KMS-11 (cell line): ENCODE measurements at regions not wholly inside any gene's neighbourhood (a gene's known extent, or its start where the extent isn't known, plus 50 kb on each side); places are given as distances from the start of the nearest gene placed in this dataset.

ENCODE experiments used
- H2AFZ ChIP-seq: fragments of 200-600 bp; sonication (generic); 2 replicates; pipeline ENCODE4 v1.6.1; 2016; ENCODE audit warnings: antibody characterized with exemption, mixed run types, low read depth
- H3K27ac ChIP-seq: fragments of 200-600 bp; sonication (generic); 2 replicates; pipeline ENCODE4 v1.6.1; 2016; ENCODE audit warnings: mild to moderate bottlenecking, mixed run types
- H3K27me3 ChIP-seq: fragments of 200-600 bp; sonication (generic); 2 replicates; pipeline ENCODE4 v1.6.1; 2017; ENCODE audit warnings: mild to moderate bottlenecking, low read depth, mixed run types, moderate library complexity; ENCODE audit not compliant: insufficient read depth
- H3K36me3 ChIP-seq: fragments of 200-600 bp; sonication (generic); 2 replicates; pipeline ENCODE4 v1.6.1; 2017; ENCODE audit warnings: mild to moderate bottlenecking, mixed run types; ENCODE audit not compliant: insufficient read depth
- H3K4me1 ChIP-seq: fragments of 200-600 bp; sonication (generic); 2 replicates; pipeline ENCODE4 v1.6.1; 2016; ENCODE audit warnings: mild to moderate bottlenecking, low read depth, mixed run types; ENCODE audit not compliant: poor library complexity, severe bottlenecking
- H3K4me2 ChIP-seq: fragments of 200-600 bp; sonication (generic); 2 replicates; pipeline ENCODE4 v1.7.0; 2016; ENCODE audit warnings: mild to moderate bottlenecking, mixed run types
- H3K4me3 ChIP-seq: fragments of 200-600 bp; sonication (generic); IDR thresholded peaks from 2 replicates; pipeline ENCODE4 v1.6.1; 2017; ENCODE audit warnings: low read depth, low read length, mixed read lengths; ENCODE audit not compliant: insufficient read depth
- H3K79me2 ChIP-seq: fragments of 200-600 bp; sonication (generic); 2 replicates; pipeline ENCODE4 v1.6.1; 2016; ENCODE audit warnings: low read depth, mixed run types; ENCODE audit not compliant: insufficient read depth
- H3K9ac ChIP-seq: fragments of 200-600 bp; sonication (generic); 2 replicates; pipeline ENCODE4 v1.6.1; 2016; ENCODE audit warnings: mild to moderate bottlenecking, mixed run types
- H4K20me1 ChIP-seq: fragments of 200-600 bp; sonication (generic); 2 replicates; pipeline ENCODE4 v1.6.1; 2016; ENCODE audit warnings: mild to moderate bottlenecking, mixed run types; ENCODE audit not compliant: insufficient read depth
- CTCF ChIP-seq: fragments of 200-600 bp; sonication (generic); conservative IDR thresholded peaks from 2 replicates; pipeline ENCODE4 v1.6.1; 2017; ENCODE audit warnings: low read depth, mild to moderate bottlenecking, antibody characterized with exemption, low read length, moderate library complexity, mixed read lengths

- Histone ChIP-seq H4K20me1 (no peaks in the 10 kb centered on the region), H3K27ac (no peak overlapping the region), H2AFZ (no peak overlapping the region), H3K4me3 (no peak overlapping the region), H3K9ac (no peak overlapping the region), H3K27me3 (no peaks in the 10 kb centered on the region), H3K4me1 (no peaks in the 10 kb centered on the region), H3K36me3 (no peaks in the 10 kb centered on the region), H3K79me2 (no peaks in the 10 kb centered on the region), H3K4me2 (no peak overlapping the region)
- TF ChIP-seq CTCF, result no peak
Observed at GRCh38 chr6:27575594-27576361, 102.9 kb upstream of the ZNF184 start.

GRCh38 chr6:27568226-27568897 lies 95.5 kb upstream of the ZNF184 start:
- H3K79me2 ChIP-seq, result no peaks in the 10 kb centered on the region
- no peak overlapping the region for H2AFZ ChIP-seq
- no peaks in the 10 kb centered on the region for H3K27me3 ChIP-seq
- no peak overlapping the region for H3K9ac ChIP-seq
- no peak overlapping the region for H3K4me3 ChIP-seq
- no peaks in the 10 kb centered on the region for H3K4me1 ChIP-seq
- no peaks in the 10 kb centered on the region for H3K36me3 ChIP-seq
- H3K27ac ChIP-seq, result no peak overlapping the region
- no peak overlapping the region for H3K4me2 ChIP-seq
- TF ChIP-seq CTCF, result no peak
- no peaks in the 10 kb centered on the region for H4K20me1 ChIP-seq

- Histone ChIP-seq H3K4me2 (no peak overlapping the region), H3K4me1 (no peaks in the 10 kb centered on the region), H3K4me3 (no peak overlapping the region), H3K9ac (no peak overlapping the region), H3K36me3 (no peaks in the 10 kb centered on the region), H2AFZ (no peak overlapping the region), H3K27me3 (no peaks in the 10 kb centered on the region), H3K27ac (no peak overlapping the region), H4K20me1 (no peaks in the 10 kb centered on the region), H3K79me2 (no peaks in the 10 kb centered on the region)
- TF ChIP-seq CTCF, result no peak
Observed at GRCh38 chr6:27565839-27566779, 93.2 kb upstream of the ZNF184 start.

GRCh38 chr6:27562027-27562410 lies 89.1 kb upstream of the ZNF184 start:
- no peaks in the 10 kb centered on the region for H3K79me2 ChIP-seq
- no peak for TF ChIP-seq CTCF
- no peak overlapping the region for H3K4me2 ChIP-seq
- no peak overlapping the region for H3K4me3 ChIP-seq
- no peaks in the 10 kb centered on the region for H3K4me1 ChIP-seq
- no peak overlapping the region for H3K9ac ChIP-seq
- H3K36me3 ChIP-seq, result no peaks in the 10 kb centered on the region
- no peak overlapping the region for H2AFZ ChIP-seq
- H3K27ac ChIP-seq, result no peak overlapping the region
- H4K20me1 ChIP-seq, result no peaks in the 10 kb centered on the region
- H3K27me3 ChIP-seq, result no peaks in the 10 kb centered on the region
